Neural cell (in vitro differentiated cells): ENCODE measurements at regions not wholly inside any gene's neighbourhood (a gene's known extent, or its start where the extent isn't known, plus 50 kb on each side); places are given as distances from the start of the nearest gene placed in this dataset.

Experiments used
- POLR2AphosphoS5 ChIP-seq: IDR thresholded peaks from 2 replicates; pipeline ENCODE4 v1.6.1; 2012
- TAF1 ChIP-seq: IDR thresholded peaks from 2 replicates; pipeline ENCODE4 v1.6.1; 2012; ENCODE audit warnings: low read depth
- TF ChIP-seq, protein P1 (sequence below): fragments of 450-650 bp; IDR thresholded peaks from 2 replicates; pipeline ENCODE4 v1.5.1; 2014; ENCODE audit warnings: antibody characterized with exemption, mild to moderate bottlenecking, moderate library complexity; ENCODE audit not compliant: poor library complexity, severe bottlenecking

DNA sequence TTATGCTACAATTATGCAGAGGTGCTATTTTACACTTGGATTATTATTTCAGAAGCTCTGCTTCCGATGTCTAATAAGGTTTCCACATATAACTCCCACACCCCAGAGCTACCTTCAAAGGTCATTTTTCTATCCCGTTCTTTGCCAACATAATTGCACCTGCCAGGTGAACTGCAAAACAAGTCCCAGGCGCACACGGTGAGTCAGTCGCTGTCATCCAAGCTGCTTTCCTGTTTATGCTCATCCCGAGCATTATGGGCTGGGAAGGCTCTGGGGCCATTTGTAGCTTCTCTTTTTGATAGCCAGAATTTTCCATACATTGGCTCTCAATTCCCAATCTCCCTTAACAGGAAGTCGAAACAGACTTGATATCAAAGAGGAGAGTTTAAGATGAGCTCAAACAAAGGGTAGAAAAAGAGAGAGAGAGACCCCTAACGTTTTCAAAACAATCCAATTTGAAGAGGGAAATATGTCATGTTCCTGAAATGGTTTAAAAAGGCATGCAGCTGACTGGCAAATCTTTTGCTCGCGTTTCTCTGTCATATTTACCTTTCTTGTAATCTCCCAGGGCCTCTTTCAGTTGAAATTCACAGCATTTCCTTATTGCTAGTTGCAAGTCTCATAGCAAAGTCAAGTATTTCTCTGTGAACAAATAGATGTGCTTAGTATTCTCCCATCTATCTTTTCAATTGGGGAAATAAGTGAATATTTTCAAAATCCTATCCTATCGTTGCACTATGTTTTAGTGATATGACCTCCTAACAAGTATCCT is 815.9 kb downstream of the KCNA4 start:
- TF ChIP-seq, protein P1, sequence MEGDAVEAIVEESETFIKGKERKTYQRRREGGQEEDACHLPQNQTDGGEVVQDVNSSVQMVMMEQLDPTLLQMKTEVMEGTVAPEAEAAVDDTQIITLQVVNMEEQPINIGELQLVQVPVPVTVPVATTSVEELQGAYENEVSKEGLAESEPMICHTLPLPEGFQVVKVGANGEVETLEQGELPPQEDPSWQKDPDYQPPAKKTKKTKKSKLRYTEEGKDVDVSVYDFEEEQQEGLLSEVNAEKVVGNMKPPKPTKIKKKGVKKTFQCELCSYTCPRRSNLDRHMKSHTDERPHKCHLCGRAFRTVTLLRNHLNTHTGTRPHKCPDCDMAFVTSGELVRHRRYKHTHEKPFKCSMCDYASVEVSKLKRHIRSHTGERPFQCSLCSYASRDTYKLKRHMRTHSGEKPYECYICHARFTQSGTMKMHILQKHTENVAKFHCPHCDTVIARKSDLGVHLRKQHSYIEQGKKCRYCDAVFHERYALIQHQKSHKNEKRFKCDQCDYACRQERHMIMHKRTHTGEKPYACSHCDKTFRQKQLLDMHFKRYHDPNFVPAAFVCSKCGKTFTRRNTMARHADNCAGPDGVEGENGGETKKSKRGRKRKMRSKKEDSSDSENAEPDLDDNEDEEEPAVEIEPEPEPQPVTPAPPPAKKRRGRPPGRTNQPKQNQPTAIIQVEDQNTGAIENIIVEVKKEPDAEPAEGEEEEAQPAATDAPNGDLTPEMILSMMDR: no peak
- TF ChIP-seq TAF1 (no peak), POLR2AphosphoS5 (no peak)
